Activated T-helper 2 cell treated with anti-CD3 and anti-CD28 coated beads, Interferon-gamma antibody, Interleukin-2, Interleukin-4, amounts not matched to agents 10 μg/mL and 5 μg/mL and 100 μg/mL, durations not matched to agents 14 hours and 24 hours and 36 hours (primary cell): ENCODE measurements at regions not wholly inside any gene's neighbourhood (a gene's known extent, or its start where the extent isn't known, plus 50 kb on each side); places are given as distances from the start of the nearest gene placed in this dataset.
"Not testable (repeated sequence)": the region's sequence is repeated elsewhere in the genome, so short reads cannot be mapped to it uniquely, and the experiment has no call there.

Experiments used
- DNase-seq: peaks from one replicate; pipeline ENCODE4 v3.0.0; 2021; ENCODE audit warnings: low spot score
- H3K27ac Mint-ChIP-seq: one replicate; pipeline ENCODE4 v1.8.0; 2021; ENCODE audit warnings: mixed read lengths
- H3K27me3 Mint-ChIP-seq: one replicate; pipeline ENCODE4 v1.8.0; 2021; ENCODE audit warnings: low read depth, mixed read lengths
- H3K36me3 Mint-ChIP-seq: one replicate; pipeline ENCODE4 v1.8.0; 2021; ENCODE audit warnings: low read depth, mixed read lengths
- H3K4me1 Mint-ChIP-seq: one replicate; pipeline ENCODE4 v1.8.0; 2021; ENCODE audit warnings: low read depth, mixed read lengths
- H3K4me3 Mint-ChIP-seq: one replicate; pipeline ENCODE4 v1.8.0; 2021; ENCODE audit warnings: low read depth, mild to moderate bottlenecking, moderate library complexity, mixed read lengths
- H3K9me3 Mint-ChIP-seq: one replicate; pipeline ENCODE4 v1.8.0; 2021; ENCODE audit warnings: mixed read lengths
- intact Hi-C: fragments of 100-400 bp; cut with micrococcal nuclease; formaldehyde crosslinking; loops from one replicate; pipeline ENCODE4 v1.15.1; 2023

DNA sequence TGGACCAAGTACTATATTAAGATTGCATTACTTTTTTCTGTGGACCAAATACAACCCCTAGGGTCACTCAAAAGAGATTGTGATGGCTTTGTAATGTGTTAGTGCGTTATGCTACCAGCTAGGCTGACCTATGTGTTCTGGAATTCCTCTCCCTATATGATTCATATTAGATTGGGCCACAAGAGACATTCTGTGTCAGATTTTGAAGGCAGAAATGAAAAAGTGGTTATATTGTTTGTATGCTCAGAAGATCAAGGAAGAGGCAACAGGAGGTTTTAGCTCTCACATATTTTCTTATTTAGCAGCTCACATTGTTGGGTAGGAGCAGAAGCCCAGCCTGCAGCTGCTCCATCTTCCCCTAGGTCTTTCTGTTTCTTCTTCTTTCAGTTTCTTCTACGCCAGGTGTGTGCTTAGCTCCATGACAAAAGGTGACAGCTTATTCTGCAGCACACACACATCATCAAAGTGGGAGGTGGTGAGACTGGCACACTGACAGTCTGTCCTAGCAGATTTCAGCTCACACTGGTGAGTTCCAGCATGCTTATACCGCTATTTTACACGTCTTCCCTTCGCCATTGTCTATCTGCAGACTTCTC, 156.8 kb upstream of the UBE2E3 start:
- H3K4me1 Mint-ChIP-seq = no peaks in the 10 kb centered on the region
- no peak overlapping the region for H3K4me3 Mint-ChIP-seq
- intact Hi-C loops = no loop called here
- DNase-seq = no peak
- H3K9me3 Mint-ChIP-seq = no peaks in the 10 kb centered on the region
- peaks cover 2% of the 10 kb centered on the region for H3K27me3 Mint-ChIP-seq
- no peak overlapping the region for H3K27ac Mint-ChIP-seq
- H3K36me3 Mint-ChIP-seq = no peaks in the 10 kb centered on the region

DNA sequence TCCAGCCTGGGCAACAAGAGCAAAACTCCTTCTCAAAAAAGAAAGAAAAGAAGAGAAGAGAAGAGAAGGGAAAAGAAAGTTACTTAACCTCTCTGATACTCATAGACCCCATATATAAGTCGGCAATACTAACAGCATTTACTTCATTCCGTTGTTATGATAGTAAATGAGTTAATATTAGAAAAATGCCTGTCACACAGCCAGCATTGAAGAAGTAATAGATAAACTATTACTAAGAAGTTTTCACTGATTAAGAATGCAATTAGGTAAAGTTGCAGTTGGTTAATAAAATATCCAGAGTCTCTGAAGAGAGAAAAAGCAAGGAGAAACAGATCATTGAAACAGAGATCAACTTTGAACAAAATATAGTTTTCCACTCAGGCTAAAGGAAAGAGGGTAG, 161.3 kb upstream of the UBE2E3 start:
- H3K27me3 Mint-ChIP-seq = peaks cover 2% of the 10 kb centered on the region
- H3K36me3 Mint-ChIP-seq = no peaks in the 10 kb centered on the region
- no peak overlapping the region for H3K27ac Mint-ChIP-seq
- no peaks in the 10 kb centered on the region for H3K4me1 Mint-ChIP-seq
- no peaks in the 10 kb centered on the region for H3K9me3 Mint-ChIP-seq
- intact Hi-C loops = no loop called here
- H3K4me3 Mint-ChIP-seq = no peak overlapping the region
- no peak for DNase-seq

DNA sequence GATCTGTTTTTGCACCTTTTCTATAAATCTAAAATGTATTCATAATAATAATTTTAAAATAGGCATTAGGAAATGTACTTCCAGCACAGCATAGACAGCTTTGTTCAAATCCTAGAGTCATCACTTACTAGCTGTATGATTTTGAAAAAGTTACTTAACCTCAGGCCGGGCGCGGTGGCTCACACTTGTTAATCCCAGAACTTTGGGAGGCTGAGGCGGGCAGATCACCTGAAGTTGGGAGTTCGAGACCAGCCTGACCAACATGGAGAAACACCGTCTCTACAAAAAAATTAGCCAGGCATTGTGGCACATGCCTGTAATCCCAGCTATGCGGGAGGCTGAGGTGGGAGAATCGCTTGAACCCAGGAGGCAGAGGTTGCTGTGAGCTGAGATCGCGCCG, 161.7 kb upstream of the UBE2E3 start:
- H3K4me3 Mint-ChIP-seq, H3K4me1 Mint-ChIP-seq, DNase-seq, H3K36me3 Mint-ChIP-seq, H3K9me3 Mint-ChIP-seq, H3K27me3 Mint-ChIP-seq, intact Hi-C loops, H3K27ac Mint-ChIP-seq: not testable (repeated sequence)

DNA sequence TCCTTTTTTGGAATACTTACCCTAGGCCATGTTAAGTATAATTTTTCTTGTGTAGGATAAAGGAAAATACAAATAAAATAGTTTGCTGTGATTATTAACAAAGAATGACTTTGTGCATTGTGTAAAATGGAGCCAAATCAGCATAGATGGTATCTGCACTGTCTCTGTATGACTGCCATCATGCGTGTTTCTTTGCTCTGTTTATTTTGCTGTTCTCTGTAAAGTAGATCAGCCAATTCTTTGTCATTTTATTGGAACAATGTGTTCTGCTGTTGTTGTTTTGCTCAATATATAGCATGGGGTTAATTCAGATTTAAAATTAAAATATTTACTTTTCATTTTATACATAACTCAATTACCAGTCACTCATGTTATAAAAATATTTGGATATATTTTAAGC, 181.3 kb upstream of the UBE2E3 start:
- Mint-ChIP-seq H3K27me3 (no peaks in the 10 kb centered on the region), H3K27ac (no peak overlapping the region), H3K9me3 (no peaks in the 10 kb centered on the region), H3K4me1 (no peaks in the 10 kb centered on the region), H3K4me3 (no peak overlapping the region), H3K36me3 (no peaks in the 10 kb centered on the region)
- intact Hi-C loops = no loop called here
- DNase-seq = no peak

DNA sequence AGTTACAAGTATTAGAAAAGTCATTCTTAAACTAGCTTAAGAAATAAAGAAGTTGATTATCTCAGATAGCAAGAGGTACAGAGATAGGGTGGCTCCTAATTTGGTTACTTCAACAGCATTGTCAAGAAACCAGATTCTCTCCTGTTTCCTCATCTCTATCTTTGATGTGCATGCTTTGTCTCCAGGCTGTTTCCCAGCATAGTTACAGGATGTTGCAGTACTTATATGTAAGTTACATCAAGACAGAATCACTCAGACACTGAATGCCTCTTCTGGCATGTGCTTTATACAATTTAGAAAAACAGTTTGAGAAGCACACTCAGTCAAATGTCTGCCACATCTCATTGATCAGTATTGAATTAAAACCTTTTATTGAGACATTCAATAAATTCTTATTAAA, 189.5 kb upstream of the UBE2E3 start:
- no peaks in the 10 kb centered on the region for H3K27me3 Mint-ChIP-seq
- no peak for DNase-seq
- H3K27ac Mint-ChIP-seq = no peak overlapping the region
- H3K9me3 Mint-ChIP-seq = no peaks in the 10 kb centered on the region
- no peaks in the 10 kb centered on the region for H3K4me1 Mint-ChIP-seq
- no peaks in the 10 kb centered on the region for H3K36me3 Mint-ChIP-seq
- H3K4me3 Mint-ChIP-seq = no peak overlapping the region
- intact Hi-C loops = no loop called here

DNA sequence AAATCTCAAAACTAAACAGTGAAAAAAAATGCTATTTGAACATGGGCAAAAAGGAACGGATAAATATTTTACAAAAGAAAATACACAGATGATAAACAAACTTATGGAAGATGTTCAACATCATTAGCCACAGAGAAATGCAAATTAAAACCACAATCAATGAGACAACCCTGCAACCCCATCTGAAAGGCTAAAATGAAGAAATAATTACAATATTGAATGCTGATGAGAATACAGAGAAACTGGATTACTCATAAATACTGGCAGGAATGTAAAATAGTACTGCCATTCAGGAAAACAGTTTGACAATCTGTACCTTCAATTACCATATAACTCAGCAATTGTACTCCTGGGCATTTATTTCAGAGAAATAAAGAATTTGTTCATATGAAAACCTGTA, 193.1 kb upstream of the UBE2E3 start:
- Mint-ChIP-seq H3K4me1 (no peaks in the 10 kb centered on the region), H3K27me3 (no peaks in the 10 kb centered on the region), H3K27ac (no peak overlapping the region), H3K9me3 (no peaks in the 10 kb centered on the region), H3K4me3 (no peak overlapping the region), H3K36me3 (no peaks in the 10 kb centered on the region)
- intact Hi-C loops = no loop called here
- no peak for DNase-seq

DNA sequence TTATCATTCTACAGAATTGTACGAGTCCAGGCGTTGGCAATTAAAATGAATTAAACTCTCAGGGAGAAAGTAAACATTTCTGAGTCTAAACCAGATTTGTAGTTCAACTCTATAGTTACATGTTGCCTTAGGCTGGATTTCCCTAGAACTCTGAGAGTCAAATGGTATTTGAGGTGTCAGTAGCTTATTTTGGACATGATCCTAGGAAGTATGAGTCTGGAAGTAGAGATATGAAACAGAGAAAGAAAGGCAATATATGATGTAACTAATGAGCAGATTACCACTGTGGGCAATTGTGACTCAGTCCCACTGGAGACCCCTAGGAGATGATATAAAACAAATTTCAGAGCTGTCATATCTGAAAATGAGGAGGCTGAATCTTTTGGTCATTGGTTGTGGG, 199.1 kb upstream of the UBE2E3 start:
- H3K4me3 Mint-ChIP-seq = no peak overlapping the region
- no peaks in the 10 kb centered on the region for H3K36me3 Mint-ChIP-seq
- no peak overlapping the region for H3K27ac Mint-ChIP-seq
- H3K4me1 Mint-ChIP-seq = no peaks in the 10 kb centered on the region
- no peaks in the 10 kb centered on the region for H3K9me3 Mint-ChIP-seq
- no peaks in the 10 kb centered on the region for H3K27me3 Mint-ChIP-seq
- intact Hi-C loops = no loop called here
- DNase-seq = no peak

DNA sequence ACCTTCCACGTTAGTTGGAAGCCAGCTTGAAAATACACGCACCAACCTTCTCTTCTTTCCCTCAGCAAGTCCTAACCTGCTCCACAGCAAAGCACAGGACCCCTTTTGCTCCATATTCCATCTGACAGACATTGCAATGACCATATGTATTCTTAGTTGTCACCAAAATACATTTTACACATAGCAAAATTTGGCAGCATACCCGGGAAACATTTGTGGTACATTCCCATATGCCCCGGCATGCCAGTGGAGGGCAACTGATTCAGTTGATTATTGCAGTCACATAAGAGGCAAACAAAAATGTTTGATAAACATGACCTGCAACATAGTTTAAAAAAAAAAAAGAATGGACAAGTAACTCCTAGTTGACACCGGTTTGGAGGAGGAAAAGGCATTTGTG, 202.1 kb upstream of the UBE2E3 start:
- H3K4me1 Mint-ChIP-seq = no peaks in the 10 kb centered on the region
- no peaks in the 10 kb centered on the region for H3K36me3 Mint-ChIP-seq
- intact Hi-C loops = no loop called here
- no peak for DNase-seq
- H3K9me3 Mint-ChIP-seq = no peaks in the 10 kb centered on the region
- no peak overlapping the region for H3K27ac Mint-ChIP-seq
- no peak overlapping the region for H3K4me3 Mint-ChIP-seq
- H3K27me3 Mint-ChIP-seq = no peaks in the 10 kb centered on the region

DNA sequence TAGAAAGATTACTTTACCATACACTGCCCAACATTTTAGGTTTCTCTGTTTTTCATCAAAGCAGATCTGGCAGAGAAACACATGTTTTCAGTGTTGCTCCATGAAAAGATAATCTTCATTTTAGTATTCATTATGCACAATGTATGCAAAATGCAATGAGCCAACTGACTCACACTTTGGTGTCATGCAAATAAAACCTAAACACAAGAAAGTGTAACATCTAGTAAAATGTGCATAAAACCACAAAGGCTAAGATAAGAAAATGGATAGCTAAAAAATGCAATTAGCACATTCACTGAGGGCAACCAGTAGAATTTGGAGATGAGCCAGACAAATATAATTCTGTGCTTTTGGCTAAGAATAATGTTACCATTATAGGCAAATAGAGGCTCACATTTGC, 203.5 kb upstream of the UBE2E3 start:
- Mint-ChIP-seq H3K4me3 (no peak overlapping the region), H3K27ac (no peak overlapping the region), H3K4me1 (no peaks in the 10 kb centered on the region), H3K27me3 (no peaks in the 10 kb centered on the region), H3K36me3 (no peaks in the 10 kb centered on the region), H3K9me3 (no peaks in the 10 kb centered on the region)
- intact Hi-C loops = no loop called here
- no peak for DNase-seq

DNA sequence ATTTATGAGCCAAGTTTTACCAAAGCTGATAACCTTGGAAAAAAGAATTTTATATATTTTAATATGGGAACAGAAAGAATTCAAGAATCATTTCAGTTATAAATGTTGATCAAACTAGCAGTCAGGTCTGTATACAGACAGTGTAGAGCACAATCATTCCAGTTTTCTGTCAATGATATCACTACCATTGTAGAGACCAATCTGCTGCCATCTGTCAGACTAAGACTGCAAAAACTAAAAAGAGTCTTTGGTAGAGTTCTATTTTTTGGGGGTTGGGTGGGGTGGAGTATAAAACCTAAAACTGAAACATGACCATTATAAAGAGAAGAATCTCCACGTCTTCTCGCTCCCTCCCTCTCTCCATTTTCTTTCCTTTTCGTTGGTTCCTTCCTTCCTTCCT, 204.7 kb upstream of the UBE2E3 start:
- H3K27me3 Mint-ChIP-seq = no peaks in the 10 kb centered on the region
- no peaks in the 10 kb centered on the region for H3K36me3 Mint-ChIP-seq
- intact Hi-C loops = no loop called here
- no peak overlapping the region for H3K4me3 Mint-ChIP-seq
- H3K9me3 Mint-ChIP-seq = no peaks in the 10 kb centered on the region
- DNase-seq = no peak
- no peaks in the 10 kb centered on the region for H3K4me1 Mint-ChIP-seq
- no peak overlapping the region for H3K27ac Mint-ChIP-seq

DNA sequence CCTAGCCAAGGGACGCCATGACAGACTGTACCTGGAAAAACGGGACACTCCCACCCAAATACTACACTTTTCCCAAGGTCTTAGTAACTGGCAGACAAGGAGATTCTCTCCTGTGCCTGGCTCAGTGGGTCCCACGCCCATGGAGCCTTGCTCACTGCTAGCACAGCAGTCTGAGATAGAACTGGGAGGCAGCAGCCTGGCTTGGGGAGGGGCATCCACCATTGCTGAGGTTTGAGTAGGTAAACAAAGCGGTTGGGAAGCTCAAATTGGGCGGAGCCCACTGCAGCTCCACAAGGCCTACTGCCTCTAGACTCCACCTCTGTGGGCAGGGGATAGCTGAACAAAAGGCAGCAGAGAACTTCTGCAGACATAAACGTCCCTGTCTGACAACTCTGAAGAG, 215.1 kb upstream of the UBE2E3 start:
- H3K4me1 Mint-ChIP-seq, H3K4me3 Mint-ChIP-seq, H3K9me3 Mint-ChIP-seq, intact Hi-C loops, H3K36me3 Mint-ChIP-seq, H3K27ac Mint-ChIP-seq, DNase-seq, H3K27me3 Mint-ChIP-seq: not testable (repeated sequence)

DNA sequence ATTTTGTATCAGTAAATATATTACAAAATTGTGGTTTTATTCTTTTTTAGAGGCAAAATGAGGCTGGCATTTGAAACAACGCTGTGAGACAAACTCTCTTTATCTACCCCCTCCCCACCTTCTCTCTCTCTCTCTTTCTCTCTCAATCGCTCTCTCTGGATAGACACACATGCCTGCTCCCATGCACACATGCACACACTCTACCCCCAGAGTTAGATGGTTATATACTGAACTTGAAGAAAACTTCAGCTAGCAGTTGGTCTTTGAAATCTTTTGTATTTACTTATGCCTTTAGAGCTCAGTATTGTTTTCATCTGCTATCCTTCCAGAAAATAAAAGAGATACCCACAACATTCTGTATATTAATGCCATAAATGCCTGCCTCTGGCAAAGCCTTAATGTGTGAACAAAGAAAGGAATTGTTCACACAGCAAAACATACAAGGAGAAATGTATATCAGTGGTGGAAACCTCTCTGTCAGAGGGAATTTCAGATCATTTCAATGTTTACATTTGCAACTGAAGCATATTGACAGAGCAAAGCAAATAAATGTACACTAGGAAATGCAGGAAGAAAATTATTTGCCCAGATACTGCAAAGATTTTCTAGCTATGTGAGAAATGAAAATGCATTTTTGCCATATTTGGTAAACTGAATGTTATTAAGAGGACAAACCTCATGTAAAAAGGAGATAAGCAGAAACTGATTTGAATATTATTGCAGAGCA, 217.0 kb upstream of the UBE2E3 start:
- Mint-ChIP-seq H3K4me3 (no peak overlapping the region), H3K4me1 (no peaks in the 10 kb centered on the region), H3K27ac (no peak overlapping the region), H3K27me3 (no peaks in the 10 kb centered on the region), H3K9me3 (no peaks in the 10 kb centered on the region), H3K36me3 (no peaks in the 10 kb centered on the region)
- DNase-seq = no peak
- intact Hi-C loops = no loop called here

DNA sequence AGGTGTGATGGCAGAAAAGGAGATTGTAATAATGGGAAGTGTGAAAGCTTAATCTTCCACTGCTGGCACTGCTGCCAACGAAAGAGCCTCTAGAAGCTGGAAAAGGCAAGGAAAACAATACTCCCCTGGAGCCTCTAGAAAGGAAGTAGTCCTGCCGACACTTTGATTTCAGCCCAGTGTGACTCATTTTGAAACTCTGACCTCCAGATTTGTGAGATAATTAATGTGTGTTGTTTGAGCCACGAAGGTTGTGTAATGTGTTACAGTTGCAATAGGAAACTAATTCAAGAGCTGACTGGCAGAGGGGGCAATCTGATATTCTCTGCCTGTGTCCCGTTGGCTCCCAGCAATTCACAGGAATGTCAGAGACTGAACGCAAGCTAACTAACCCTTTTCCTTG, 219.2 kb upstream of the UBE2E3 start:
- Mint-ChIP-seq H3K36me3 (no peaks in the 10 kb centered on the region), H3K4me3 (no peak overlapping the region), H3K27me3 (no peaks in the 10 kb centered on the region), H3K4me1 (no peaks in the 10 kb centered on the region), H3K9me3 (no peaks in the 10 kb centered on the region), H3K27ac (no peak overlapping the region)
- DNase-seq = no peak
- intact Hi-C loops = no loop called here

DNA sequence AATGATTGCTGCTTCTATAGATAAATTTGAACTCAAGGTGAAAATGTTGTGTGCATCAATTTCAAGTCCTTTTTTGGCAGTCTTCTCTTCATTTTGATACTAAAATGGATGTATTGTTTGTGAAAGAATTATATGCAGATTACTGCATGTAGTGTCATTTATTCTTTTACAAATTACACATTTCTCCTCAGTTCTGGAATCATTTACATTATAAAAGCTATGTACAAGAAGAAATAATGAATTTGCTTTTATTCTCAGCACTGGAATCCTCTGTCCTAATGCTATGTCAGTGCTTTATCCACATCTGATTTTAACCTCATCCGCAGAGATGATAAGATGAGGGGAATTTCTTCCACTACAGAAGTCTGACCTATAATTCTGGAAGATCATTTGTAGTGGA, 220.8 kb upstream of the UBE2E3 start:
- Mint-ChIP-seq H3K36me3 (no peaks in the 10 kb centered on the region), H3K9me3 (no peaks in the 10 kb centered on the region), H3K4me3 (no peak overlapping the region), H3K27ac (no peak overlapping the region), H3K4me1 (no peaks in the 10 kb centered on the region), H3K27me3 (no peaks in the 10 kb centered on the region)
- intact Hi-C loops = no loop called here
- DNase-seq = no peak
